HepG2 (cell line): ENCODE measurements at regions not wholly inside any gene's neighbourhood (a gene's known extent, or its start where the extent isn't known, plus 50 kb on each side); places are given as distances from the start of the nearest gene placed in this dataset.

Source experiments
- ATAC-seq: fragments of 200-7000 bp; cut with Tn5 transposase; 3 replicates; pipeline ENCODE4 v1.9.1; 2020; ENCODE audit warnings: mild to moderate bottlenecking, moderate library complexity
- BruUV-seq: library from RNA; stranded (reverse); fragments of 400-500 nt; replicated peaks from 2 replicates; lab custom pipeline; 2021; lab: Mats Ljungman, UMichigan
- CTCF ChIA-PET: fragments of 300-600 bp; formaldehyde crosslinking; extraction: SDS; loops from one replicate; lab custom pipeline; 2021; ENCODE audit warnings: low total read pairs, inconsistent platforms, low intra/inter-chr PET ratio; lab: Yijun Ruan, JAX
- POLR2A ChIA-PET: fragments of 350-600 bp; sonication (Branson Sonifier 250); formaldehyde crosslinking; loops from one replicate; lab custom pipeline; 2020; ENCODE audit warnings: antibody characterized with exemption, inconsistent platforms; lab: Yijun Ruan, JAX
- DNase-seq: peaks from one replicate; pipeline ENCODE4 v3.0.0-alpha.2; 2015; ENCODE audit warnings: low spot score
- FAIRE-seq: peaks from 3 replicates; lab custom pipeline; 2011; peaks lifted over from hg19 to GRCh38; lab: Jason Lieb, UNC
- H2AFZ ChIP-seq: one replicate; pipeline ENCODE4 v1.6.1; 2011; ENCODE audit warnings: low read length, inconsistent platforms
- H3K27ac ChIP-seq: fragments of 300-600 bp; 3 replicates; pipeline ENCODE4 v1.8.0; 2011; ENCODE audit warnings: mixed run types, mild to moderate bottlenecking, mixed read lengths, low read length, inconsistent platforms; ENCODE audit not compliant: insufficient read depth; ENCODE audit errors: extremely low read length
- H3K27me3 ChIP-seq, 2 experiments: fragments of 200-600 bp in 1 of 2; 2 replicates in 1 of 2; 3 replicates in 1 of 2; pipeline versions ENCODE4 v1.6.0 to v1.8.0; 2011; ENCODE audit warnings: low read length in 2 of 2, mild to moderate bottlenecking in 2 of 2, moderate library complexity in 2 of 2, inconsistent platforms in 1 of 2; ENCODE audit not compliant: insufficient read depth in 2 of 2, control insufficient read depth in 1 of 2
- H3K36me3 ChIP-seq, 2 experiments: fragments of 200-600 bp in 1 of 2; replicated peaks in 1 of 2; 2 replicates in 1 of 2; 3 replicates in 1 of 2; pipeline versions ENCODE4 v1.5.1 to v1.8.0; 2011; ENCODE audit warnings: low read length in 2 of 2, inconsistent platforms in 1 of 2; ENCODE audit not compliant: insufficient read depth in 2 of 2, control insufficient read depth in 1 of 2
- H3K4me1 ChIP-seq: 2 replicates; pipeline ENCODE4 v1.5.1; 2012; ENCODE audit warnings: low read length, inconsistent platforms; ENCODE audit not compliant: insufficient read depth
- H3K4me2 ChIP-seq: 2 replicates; pipeline ENCODE4 v1.6.0; 2011; ENCODE audit warnings: low read depth, low read length, inconsistent platforms
- H3K4me3 ChIP-seq, 3 experiments: fragments of 200-600 bp in 1 of 3; sonication (generic), shearing (Covaris generic) in 1 of 3; replicated peaks in 1 of 3; 2 replicates each; pipeline ENCODE4 v1.5.1; 2011 to 2016; ENCODE audit warnings: low read length in 3 of 3, inconsistent platforms in 2 of 3, low read depth in 2 of 3, mild to moderate bottlenecking in 2 of 3, control low read depth in 1 of 3, mixed read lengths in 1 of 3; ENCODE audit not compliant: insufficient read depth in 1 of 3
- H3K79me2 ChIP-seq: one replicate; pipeline ENCODE4 v1.6.1; 2011; ENCODE audit warnings: low read length, inconsistent platforms; ENCODE audit not compliant: insufficient read depth
- H3K9ac ChIP-seq: 2 replicates; pipeline ENCODE4 v1.6.0; 2011; ENCODE audit warnings: mild to moderate bottlenecking, low read depth, low read length, inconsistent platforms; ENCODE audit not compliant: insufficient read depth
- H3K9me3 ChIP-seq: 2 replicates; pipeline ENCODE4 v1.5.1; 2012; ENCODE audit warnings: mild to moderate bottlenecking, low read length
- H4K20me1 ChIP-seq: 2 replicates; pipeline ENCODE4 v1.6.0; 2011; ENCODE audit warnings: inconsistent platforms, mild to moderate bottlenecking, low read length, moderate library complexity; ENCODE audit not compliant: insufficient read depth
- CREB1 ChIP-seq, 2 experiments: fragments of 450-650 bp in 1 of 2; IDR thresholded peaks; 2 replicates each; pipeline ENCODE4 v1.6.1; 2016 to 2017; ENCODE audit warnings: control low read depth in 1 of 2, mild to moderate bottlenecking in 1 of 2, missing compliant biosample characterization in 1 of 2, missing genetic modification characterization in 1 of 2
- DR1 ChIP-seq: sonication (generic); formaldehyde crosslinking; IDR thresholded peaks from 2 replicates; pipeline ENCODE4 v1.8.0; 2021; ENCODE audit warnings: mild to moderate bottlenecking, missing genetic modification reagents, inconsistent platforms
- HMGA1 ChIP-seq: sonication (generic); formaldehyde crosslinking; conservative IDR thresholded peaks from 2 replicates; pipeline ENCODE4 v1.4.0; 2020; ENCODE audit warnings: missing genetic modification reagents
- ISL2 ChIP-seq: sonication (generic); formaldehyde crosslinking; IDR thresholded peaks from 2 replicates; pipeline ENCODE4 v1.5.0; 2020; ENCODE audit warnings: missing genetic modification reagents
- MAFF ChIP-seq: IDR thresholded peaks from 2 replicates; pipeline ENCODE4 v1.6.1; 2011; ENCODE audit warnings: low read depth, low read length, improper control_type of control experiment
- MAFK ChIP-seq, 2 experiments: IDR thresholded peaks in 1 of 2; conservative IDR thresholded peaks in 1 of 2; 2 replicates each; pipeline ENCODE4 v1.6.1; 2011; ENCODE audit warnings: improper control_type of control experiment in 2 of 2, low read length in 2 of 2
- MIER2 ChIP-seq: IDR thresholded peaks from 2 replicates; pipeline ENCODE4 v1.6.1; 2016; ENCODE audit warnings: missing biosample characterization, missing genetic modification reagents
- MLLT10 ChIP-seq: sonication (generic); formaldehyde crosslinking; IDR thresholded peaks from 2 replicates; pipeline ENCODE4 v1.4.0; 2020; ENCODE audit warnings: missing genetic modification reagents
- NR2F6 ChIP-seq, 2 experiments: IDR thresholded peaks; 2 replicates each; pipeline ENCODE4 v1.6.1; 2016; ENCODE audit warnings: antibody characterized with exemption in 1 of 2, mild to moderate bottlenecking in 1 of 2
- SOX13 ChIP-seq, 3 experiments: fragments of 450-650 bp in 1 of 3; sonication (generic) in 1 of 3; formaldehyde crosslinking in 1 of 3; IDR thresholded peaks in 2 of 3; conservative IDR thresholded peaks in 1 of 3; 2 replicates each; pipeline versions ENCODE4 v1.5.0 to v1.6.1; 2016 to 2020; ENCODE audit warnings: antibody characterized with exemption in 1 of 3, mild to moderate bottlenecking in 1 of 3, missing compliant biosample characterization in 1 of 3, missing genetic modification reagents in 1 of 3, moderate library complexity in 1 of 3
- THAP11 ChIP-seq: IDR thresholded peaks from 2 replicates; pipeline ENCODE4 v1.6.1; 2016; ENCODE audit warnings: missing biosample characterization, missing genetic modification reagents
- WIZ ChIP-seq: sonication (generic); formaldehyde crosslinking; IDR thresholded peaks from 2 replicates; pipeline ENCODE4 v1.5.1; 2020; ENCODE audit warnings: mild to moderate bottlenecking, missing genetic modification reagents
- ZNF569 ChIP-seq: sonication (generic); formaldehyde crosslinking; IDR thresholded peaks from 2 replicates; pipeline ENCODE4 v1.5.0; 2020; ENCODE audit warnings: mild to moderate bottlenecking, missing genetic modification reagents, moderate library complexity, borderline replicate concordance
- ZZZ3 ChIP-seq: sonication (generic); formaldehyde crosslinking; IDR thresholded peaks from 2 replicates; pipeline ENCODE4 v1.4.0; 2020; ENCODE audit warnings: missing genetic modification reagents, mild to moderate bottlenecking, borderline replicate concordance
- WGBS: methylation state at CpG from one replicate; pipeline ENCODE4 v1.1.6; 2017; ENCODE audit warnings: low lambda C conversion rate; 5-methylcytosine and 5-hydroxymethylcytosine counted together
- in situ Hi-C: cut with HindIII; loops from 2 replicates; pipeline ENCODE4 v1.10.0; 2017; ENCODE audit warnings: low pct_unique_long_range_greater_than_20kb; ENCODE audit not compliant: extremely low pct_ligation_motif_present
- intact Hi-C: fragments of 100-400 bp; cut with micrococcal nuclease; formaldehyde crosslinking; loops from one replicate; pipeline ENCODE4 v1.10.0; 2022; ENCODE audit not compliant: unreplicated experiment
- TF ChIP-seq, protein P1 (sequence below): sonication (generic); formaldehyde crosslinking; IDR thresholded peaks from 2 replicates; pipeline ENCODE4 v1.5.0; 2020; ENCODE audit warnings: missing genetic modification reagents
- TF ChIP-seq, protein P2 (sequence below): sonication (generic); formaldehyde crosslinking; conservative IDR thresholded peaks from 2 replicates; pipeline ENCODE4 v1.8.1; 2023; ENCODE audit warnings: missing genetic modification reagents

DNA sequence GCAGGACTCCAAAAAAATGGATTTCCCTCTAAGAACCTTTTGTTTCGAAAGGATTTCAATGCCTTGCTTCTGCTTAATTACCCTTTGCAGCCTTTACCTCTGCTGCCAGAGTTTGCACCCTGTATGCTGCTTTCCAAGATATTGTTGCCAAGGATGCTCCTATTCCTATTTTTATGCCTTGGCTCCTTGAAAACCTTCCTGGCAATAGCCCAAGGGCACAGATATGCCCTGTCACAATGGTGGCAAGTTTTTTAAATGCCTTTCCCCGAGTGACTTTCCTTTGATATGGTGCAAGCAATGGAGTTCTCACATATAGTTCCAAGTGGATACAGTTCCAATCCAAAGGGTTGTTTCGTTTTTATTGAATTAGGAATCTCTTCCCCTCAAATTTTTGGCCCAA lies 1983.0 kb downstream of the MRPL39 start:
- Histone ChIP-seq H3K79me2 (no peaks in the 10 kb centered on the region), H3K27ac (no peak overlapping the region), H3K9me3 (peaks cover 60% of the 10 kb centered on the region), H2AFZ (no peak overlapping the region), H4K20me1 (no peaks in the 10 kb centered on the region), H3K4me1 (no peaks in the 10 kb centered on the region), H3K9ac (no peak overlapping the region), H3K27me3 (no peaks in the 10 kb centered on the region)
- ChIA-PET CTCF (no interaction called here), POLR2A (no interaction called here)
- BruUV-seq, result no TSS peak
- in situ Hi-C loops, result no loop called here
- TF ChIP-seq CREB1 (IDR thresholded peaks at IDR 0.05) (no peak), CREB1 (CRISPR knock-in tag; IDR thresholded peaks at IDR 0.05) (no peak), DR1 (no peak), THAP11 (CRISPR knock-in tag) (no peak), MLLT10 (CRISPR knock-in tag) (no peak), WIZ (CRISPR knock-in tag) (no peak), NR2F6 (IDR thresholded peaks at IDR 0.05) (no peak), NR2F6 (CRISPR knock-in tag; IDR thresholded peaks at IDR 0.05) (no peak), ISL2 (no peak)
- TF ChIP-seq, protein P1, sequence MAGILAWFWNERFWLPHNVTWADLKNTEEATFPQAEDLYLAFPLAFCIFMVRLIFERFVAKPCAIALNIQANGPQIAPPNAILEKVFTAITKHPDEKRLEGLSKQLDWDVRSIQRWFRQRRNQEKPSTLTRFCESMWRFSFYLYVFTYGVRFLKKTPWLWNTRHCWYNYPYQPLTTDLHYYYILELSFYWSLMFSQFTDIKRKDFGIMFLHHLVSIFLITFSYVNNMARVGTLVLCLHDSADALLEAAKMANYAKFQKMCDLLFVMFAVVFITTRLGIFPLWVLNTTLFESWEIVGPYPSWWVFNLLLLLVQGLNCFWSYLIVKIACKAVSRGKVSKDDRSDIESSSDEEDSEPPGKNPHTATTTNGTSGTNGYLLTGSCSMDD (CRISPR knock-in tag), result no peak
- TF ChIP-seq, all 625 proteins: peak for 0
- Histone ChIP-seq H3K4me3 (no peak overlapping the region), H3K4me2 (no peak overlapping the region), H3K36me3 (no peaks in the 10 kb centered on the region)
- intact Hi-C loops, result no loop called here
- ATAC-seq (no peak), DNase-seq (no peak), FAIRE-seq (no peak)
- 0% methylated on average over 3 of the region's 3 CpGs for WGBS

DNA sequence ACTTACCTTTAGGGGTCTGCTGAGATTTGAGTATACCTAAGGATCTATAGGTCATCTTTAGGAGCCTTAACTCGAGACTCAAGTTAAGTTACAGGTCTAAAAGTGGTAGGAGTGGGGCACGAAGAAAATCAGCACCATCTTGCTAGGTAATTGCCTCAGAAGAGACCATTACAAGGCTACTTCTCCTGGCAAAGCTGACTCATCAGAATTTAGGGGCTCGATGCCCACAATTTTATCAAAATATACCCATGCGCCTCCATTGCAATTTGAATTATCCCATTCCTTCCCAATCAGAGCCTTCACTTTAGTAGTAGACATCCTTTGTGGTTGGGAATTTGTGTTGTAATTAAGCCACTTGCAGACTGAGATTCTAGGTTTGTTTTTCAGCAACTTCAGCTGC lies 1994.3 kb downstream of the MRPL39 start:
- Histone ChIP-seq H3K27ac (no peak overlapping the region), H3K9me3 (peaks cover 71% of the 10 kb centered on the region), H3K36me3 (no peaks in the 10 kb centered on the region), H3K4me3 (no peak overlapping the region), H3K4me2 (no peak overlapping the region), H3K27me3 (no peaks in the 10 kb centered on the region), H2AFZ (no peak overlapping the region), H4K20me1 (no peaks in the 10 kb centered on the region), H3K9ac (no peak overlapping the region), H3K4me1 (no peaks in the 10 kb centered on the region), H3K79me2 (no peaks in the 10 kb centered on the region)
- ATAC-seq (no peak), FAIRE-seq (no peak), DNase-seq (no peak)
- 2% methylated on average over 4 of the region's 4 CpGs for WGBS
- no TSS peak for BruUV-seq
- POLR2A ChIA-PET, result no interaction called here
- CTCF ChIA-PET, result no interaction called here
- in situ Hi-C loops, result no loop called here
- intact Hi-C loops, result no loop called here
- TF ChIP-seq SOX13 (IDR thresholded peaks at IDR 0.05) (no peak), SOX13 (CRISPR knock-in tag; conservative IDR thresholded peaks at IDR 0.05 in 1 of 2, IDR thresholded peaks at IDR 0.05 in 1 of 2) (no peak), ZZZ3 (CRISPR knock-in tag) (no peak), ZNF569 (CRISPR knock-in tag) (no peak), HMGA1 (CRISPR knock-in tag) (no peak), MIER2 (CRISPR knock-in tag) (no peak), MAFK (conservative IDR thresholded peaks at IDR 0.05 in 1 of 2, IDR thresholded peaks at IDR 0.05 in 1 of 2; ENCODE audit: low read length in 2 of 2) (peak; percentile 70 to 84), MAFF (peak; percentile 75)
- TF ChIP-seq, protein P2, sequence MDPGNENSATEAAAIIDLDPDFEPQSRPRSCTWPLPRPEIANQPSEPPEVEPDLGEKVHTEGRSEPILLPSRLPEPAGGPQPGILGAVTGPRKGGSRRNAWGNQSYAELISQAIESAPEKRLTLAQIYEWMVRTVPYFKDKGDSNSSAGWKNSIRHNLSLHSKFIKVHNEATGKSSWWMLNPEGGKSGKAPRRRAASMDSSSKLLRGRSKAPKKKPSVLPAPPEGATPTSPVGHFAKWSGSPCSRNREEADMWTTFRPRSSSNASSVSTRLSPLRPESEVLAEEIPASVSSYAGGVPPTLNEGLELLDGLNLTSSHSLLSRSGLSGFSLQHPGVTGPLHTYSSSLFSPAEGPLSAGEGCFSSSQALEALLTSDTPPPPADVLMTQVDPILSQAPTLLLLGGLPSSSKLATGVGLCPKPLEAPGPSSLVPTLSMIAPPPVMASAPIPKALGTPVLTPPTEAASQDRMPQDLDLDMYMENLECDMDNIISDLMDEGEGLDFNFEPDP (CRISPR knock-in tag), result no peak
